ENCODE measurements at regions not wholly inside any gene's neighbourhood (a gene's known extent, or its start where the extent isn't known, plus 50 kb on each side); places are given as distances from the start of the nearest gene placed in this dataset.

GRCh38 chr19:13600802-13601201, 94.5 kb upstream of the CACNA1A start:
- no peak for DNase-seq
- Mint-ChIP-seq H3K4me3 (no peak overlapping the region), H3K9me3 (no peaks in the 10 kb centered on the region), H3K36me3 (ENCODE audit: low read depth) (no peaks in the 10 kb centered on the region), H3K4me1 (ENCODE audit: low read depth) (peaks cover 10% of the 10 kb centered on the region), H3K27ac (no peak overlapping the region), H3K27me3 (ENCODE audit: insufficient read depth) (peaks cover 16% of the 10 kb centered on the region)
- no peak for TF ChIP-seq CTCF (IDR thresholded peaks at IDR 0.05)

- Mint-ChIP-seq H3K36me3 (ENCODE audit: low read depth) (no peaks in the 10 kb centered on the region), H3K4me3 (no peak overlapping the region), H3K27ac (no peak overlapping the region), H3K4me1 (ENCODE audit: low read depth) (peaks cover 10% of the 10 kb centered on the region), H3K27me3 (ENCODE audit: insufficient read depth) (peaks cover 16% of the 10 kb centered on the region), H3K9me3 (no peaks in the 10 kb centered on the region)
- no peak for TF ChIP-seq CTCF (IDR thresholded peaks at IDR 0.05)
- DNase-seq, result no peak
These were observed 93.8 kb upstream of the CACNA1A start for GRCh38 chr19:13600091-13600490.

GRCh38 chr19:13599681-13600080, 93.4 kb upstream of the CACNA1A start:
- Mint-ChIP-seq H3K9me3 (no peaks in the 10 kb centered on the region), H3K4me3 (no peak overlapping the region), H3K27me3 (ENCODE audit: insufficient read depth) (peaks cover 11% of the 10 kb centered on the region), H3K27ac (no peak overlapping the region; the same call in 1 of the 2 replicates), H3K4me1 (ENCODE audit: low read depth) (peaks cover 10% of the 10 kb centered on the region), H3K36me3 (ENCODE audit: low read depth) (no peaks in the 10 kb centered on the region)
- no peak for DNase-seq
- TF ChIP-seq CTCF (IDR thresholded peaks at IDR 0.05), result no peak

- H3K4me3 Mint-ChIP-seq, result no peak overlapping the region
These were observed 91.8 kb upstream of the CACNA1A start for GRCh38 chr19:13598098-13598497.

GRCh38 chr19:13597640-13598039, 91.4 kb upstream of the CACNA1A start:
- Mint-ChIP-seq H3K4me1 (ENCODE audit: low read depth) (peaks cover 10% of the 10 kb centered on the region), H3K4me3 (no peak overlapping the region), H3K9me3 (no peaks in the 10 kb centered on the region), H3K27me3 (ENCODE audit: insufficient read depth) (peaks cover 2% of the 10 kb centered on the region; the same call in 1 of the 2 replicates), H3K27ac (no peak overlapping the region), H3K36me3 (ENCODE audit: low read depth) (no peaks in the 10 kb centered on the region)
- peak; percentile 57 for DNase-seq
- peak; percentile 82 for TF ChIP-seq CTCF (IDR thresholded peaks at IDR 0.05)

More at GRCh38 chr19:13598098-13598497, 91.8 kb upstream of the CACNA1A start:
- TF ChIP-seq CTCF (IDR thresholded peaks at IDR 0.05), result no peak
- peaks cover 10% of the 10 kb centered on the region for H3K4me1 Mint-ChIP-seq (ENCODE audit: low read depth)
- H3K9me3 Mint-ChIP-seq, result no peaks in the 10 kb centered on the region
- no peak overlapping the region for H3K27ac Mint-ChIP-seq
- H3K27me3 Mint-ChIP-seq (ENCODE audit: insufficient read depth), result peaks cover 2% of the 10 kb centered on the region; the same call in 1 of the 2 replicates
- no peak for DNase-seq
- no peaks in the 10 kb centered on the region for H3K36me3 Mint-ChIP-seq (ENCODE audit: low read depth)

Data from HFFc6 (cell line).